HG02678 (cell line): ENCODE measurements at regions not wholly inside any gene's neighbourhood (a gene's known extent, or its start where the extent isn't known, plus 50 kb on each side); places are given as distances from the start of the nearest gene placed in this dataset.

Experiments used
- ATAC-seq: cut with Tn5 transposase; IDR thresholded peaks from one replicate; pipeline ENCODE4 v1.9.1; 2021; ENCODE audit warnings: mild to moderate bottlenecking, moderate library complexity; ENCODE audit not compliant: unreplicated experiment

GRCh38 chr16:82567175-82567574, 59.6 kb upstream of the CDH13 start:
- ATAC-seq: no peak

- no peak for ATAC-seq
Measured at GRCh38 chr16:82563401-82563800, 63.4 kb upstream of the CDH13 start.

GRCh38 chr16:82562183-82562683, 64.5 kb upstream of the CDH13 start:
- no peak for ATAC-seq

- no peak for ATAC-seq
Measured at GRCh38 chr16:82560805-82561325, 65.9 kb upstream of the CDH13 start.

GRCh38 chr16:82544378-82545160, 82.2 kb upstream of the CDH13 start:
- no peak for ATAC-seq

GRCh38 chr16:82542714-82543113, 84.1 kb upstream of the CDH13 start:
- ATAC-seq: no peak

- ATAC-seq: no peak
Measured at GRCh38 chr16:82541103-82541502, 85.7 kb upstream of the CDH13 start.

- ATAC-seq: no peak
Measured at GRCh38 chr16:82535764-82536163, 91.0 kb upstream of the CDH13 start.

GRCh38 chr16:82535262-82535661, 91.5 kb upstream of the CDH13 start:
- no peak for ATAC-seq

GRCh38 chr16:82533189-82533588, 93.6 kb upstream of the CDH13 start:
- ATAC-seq: no peak

- ATAC-seq: no peak
Measured at GRCh38 chr16:82530883-82531282, 95.9 kb upstream of the CDH13 start.

- no peak for ATAC-seq
Measured at GRCh38 chr16:82527101-82527500, 99.7 kb upstream of the CDH13 start.

- ATAC-seq: no peak
Measured at GRCh38 chr16:82524976-82525375, 101.8 kb upstream of the CDH13 start.

GRCh38 chr16:82523815-82524214, 103.0 kb upstream of the CDH13 start:
- no peak for ATAC-seq

GRCh38 chr16:82522026-82522425, 104.7 kb upstream of the CDH13 start:
- no peak for ATAC-seq

- ATAC-seq: no peak
Measured at GRCh38 chr16:82518811-82519210, 108.0 kb upstream of the CDH13 start.

- ATAC-seq: no peak
Measured at GRCh38 chr16:82514262-82514661, 112.5 kb upstream of the CDH13 start.

GRCh38 chr16:82510789-82511305, 115.9 kb upstream of the CDH13 start:
- ATAC-seq: no peak

GRCh38 chr16:82509691-82510430, 116.9 kb upstream of the CDH13 start:
- ATAC-seq: no peak

GRCh38 chr16:82506692-82507670, 119.8 kb upstream of the CDH13 start:
- no peak for ATAC-seq
